ENCODE measurements at regions not wholly inside any gene's neighbourhood (a gene's known extent, or its start where the extent isn't known, plus 50 kb on each side); places are given as distances from the start of the nearest gene placed in this dataset.

- no peaks in the 10 kb centered on the region for H3K9me3 ChIP-seq (ENCODE audit: low read length)
- H2AFZ ChIP-seq (ENCODE audit: low read depth, low read length), result no peak overlapping the region
- H3K4me3 ChIP-seq (ENCODE audit: low read length), result no peak overlapping the region
- peaks cover 5% of the 10 kb centered on the region for H3K27me3 ChIP-seq (ENCODE audit: insufficient read depth, low read length)
- H3K36me3 ChIP-seq (ENCODE audit: insufficient read depth, low read length), result no peaks in the 10 kb centered on the region
- H3K4me1 ChIP-seq (ENCODE audit: insufficient read depth, low read length), result peaks cover 15% of the 10 kb centered on the region
Measured at GRCh38 chr3:194073926-194074325, 62.0 kb upstream of the HES1 start.

GRCh38 chr3:194075088-194075615 lies 60.8 kb upstream of the HES1 start:
- Histone ChIP-seq H3K36me3 (ENCODE audit: insufficient read depth, low read length) (no peaks in the 10 kb centered on the region), H3K4me1 (ENCODE audit: insufficient read depth, low read length) (peaks cover 26% of the 10 kb centered on the region), H3K4me3 (ENCODE audit: low read length) (no peak overlapping the region), H3K27me3 (ENCODE audit: insufficient read depth, low read length) (peaks cover 5% of the 10 kb centered on the region), H2AFZ (ENCODE audit: low read depth, low read length) (no peak overlapping the region), H3K9me3 (ENCODE audit: low read length) (no peaks in the 10 kb centered on the region)

DNA sequence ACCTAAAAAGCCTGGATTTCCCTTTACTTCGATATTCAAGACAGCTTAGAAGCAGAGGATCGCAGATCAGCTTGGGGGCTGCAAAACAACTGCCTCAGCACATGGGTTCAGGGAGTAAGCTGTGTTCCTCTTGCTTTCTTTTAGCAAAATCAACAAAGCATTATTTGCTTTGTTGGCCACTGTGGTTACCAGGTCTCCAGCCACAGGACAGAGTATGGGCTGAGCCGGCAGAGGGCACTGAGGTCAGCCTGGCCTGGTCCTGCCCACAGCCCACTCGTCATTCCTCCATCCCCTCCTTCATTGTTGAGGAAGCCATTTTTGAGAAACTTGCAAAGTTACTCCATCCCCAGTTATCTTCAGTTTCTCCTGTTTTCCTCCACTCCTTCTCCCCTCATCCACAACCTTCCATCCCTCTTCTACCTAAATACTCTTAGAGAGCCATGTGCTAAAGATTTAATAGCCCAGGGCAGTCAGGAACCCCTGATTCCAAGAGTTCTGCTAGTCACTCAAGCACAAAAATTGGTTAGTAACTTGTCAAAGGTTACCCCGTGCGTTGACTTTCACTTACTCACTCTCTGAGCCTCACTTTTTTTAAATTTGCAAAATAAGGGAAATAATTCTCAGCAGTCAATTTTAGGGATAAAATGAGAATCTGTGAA lies 60.0 kb upstream of the HES1 start:
- H2AFZ ChIP-seq (ENCODE audit: low read depth, low read length), result no peak overlapping the region
- H3K9me3 ChIP-seq (ENCODE audit: low read length), result no peaks in the 10 kb centered on the region
- peaks cover 27% of the 10 kb centered on the region for H3K4me1 ChIP-seq (ENCODE audit: insufficient read depth, low read length)
- H3K36me3 ChIP-seq (ENCODE audit: insufficient read depth, low read length), result no peaks in the 10 kb centered on the region
- peaks cover 11% of the 10 kb centered on the region for H3K27me3 ChIP-seq (ENCODE audit: insufficient read depth, low read length)
- H3K4me3 ChIP-seq (ENCODE audit: low read length), result no peak overlapping the region

DNA sequence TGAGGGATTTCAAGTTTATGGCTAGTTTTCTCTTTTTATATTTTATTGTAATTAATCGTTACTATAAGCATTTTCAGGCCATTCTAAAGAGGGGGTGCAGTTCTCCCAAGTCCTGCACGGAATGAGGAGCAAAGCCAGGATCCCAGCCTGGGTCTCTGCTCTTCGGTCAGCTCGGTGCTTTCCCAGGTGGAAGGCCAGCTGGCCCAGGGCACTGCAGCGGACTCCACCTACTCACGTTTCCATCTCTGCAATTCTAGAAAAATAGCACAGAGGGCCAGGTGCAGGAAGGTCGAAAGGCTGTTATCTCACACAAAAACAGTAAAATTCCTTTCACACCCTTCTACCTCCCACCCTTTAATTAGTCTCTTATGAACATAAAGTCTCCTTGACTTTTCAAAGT lies 59.5 kb upstream of the HES1 start:
- Histone ChIP-seq H3K9me3 (ENCODE audit: low read length) (no peaks in the 10 kb centered on the region), H3K27me3 (ENCODE audit: insufficient read depth, low read length) (peaks cover 11% of the 10 kb centered on the region), H3K4me1 (ENCODE audit: insufficient read depth, low read length) (peaks cover 25% of the 10 kb centered on the region), H3K4me3 (ENCODE audit: low read length) (no peak overlapping the region), H2AFZ (ENCODE audit: low read depth, low read length) (no peak overlapping the region), H3K36me3 (ENCODE audit: insufficient read depth, low read length) (no peaks in the 10 kb centered on the region)

GRCh38 chr3:194077602-194078001 lies 58.3 kb upstream of the HES1 start:
- H3K36me3 ChIP-seq (ENCODE audit: insufficient read depth, low read length), result no peaks in the 10 kb centered on the region
- H3K9me3 ChIP-seq (ENCODE audit: low read length), result no peaks in the 10 kb centered on the region
- no peak overlapping the region for H3K4me3 ChIP-seq (ENCODE audit: low read length)
- no peak overlapping the region for H2AFZ ChIP-seq (ENCODE audit: low read depth, low read length)
- H3K27me3 ChIP-seq (ENCODE audit: insufficient read depth, low read length), result peaks cover 15% of the 10 kb centered on the region
- peaks cover 24% of the 10 kb centered on the region for H3K4me1 ChIP-seq (ENCODE audit: insufficient read depth, low read length)

- no peaks in the 10 kb centered on the region for H3K36me3 ChIP-seq (ENCODE audit: insufficient read depth, low read length)
- H3K4me1 ChIP-seq (ENCODE audit: insufficient read depth, low read length), result peaks cover 24% of the 10 kb centered on the region
- H3K9me3 ChIP-seq (ENCODE audit: low read length), result no peaks in the 10 kb centered on the region
- H3K4me3 ChIP-seq (ENCODE audit: low read length), result no peak overlapping the region
- H3K27me3 ChIP-seq (ENCODE audit: insufficient read depth, low read length), result peaks cover 20% of the 10 kb centered on the region
- no peak overlapping the region for H2AFZ ChIP-seq (ENCODE audit: low read depth, low read length)
Measured at GRCh38 chr3:194078045-194078821, 57.7 kb upstream of the HES1 start.

DNA sequence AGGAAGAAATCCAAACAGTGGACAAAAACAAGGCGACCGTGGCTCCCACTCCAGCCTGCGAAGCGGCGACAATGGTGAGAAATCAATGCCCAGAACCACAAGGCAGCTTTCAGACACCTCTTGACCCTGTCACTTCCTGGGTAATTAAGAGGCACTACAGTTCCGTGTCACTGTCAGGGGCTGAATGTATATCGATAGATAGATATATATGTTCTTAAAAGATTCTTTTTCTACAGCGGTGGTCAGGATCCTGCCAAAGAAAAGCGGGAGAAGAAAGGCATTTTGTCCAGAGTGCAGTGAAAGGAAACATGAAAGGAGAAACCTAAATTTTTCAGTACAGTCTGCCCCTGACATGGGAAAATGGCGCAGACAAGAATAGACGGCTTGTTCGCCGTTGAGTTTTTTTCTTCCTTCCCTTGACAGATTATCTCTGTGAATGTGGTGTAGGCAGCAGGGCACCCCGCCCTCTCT lies 56.2 kb upstream of the HES1 start:
- H2AFZ ChIP-seq (ENCODE audit: low read depth, low read length), result no peak overlapping the region
- peak overlapping the region; percentile 25 for H3K4me3 ChIP-seq (ENCODE audit: low read length)
- H3K4me1 ChIP-seq (ENCODE audit: insufficient read depth, low read length), result peaks cover 24% of the 10 kb centered on the region
- no peaks in the 10 kb centered on the region for H3K9me3 ChIP-seq (ENCODE audit: low read length)
- H3K27me3 ChIP-seq (ENCODE audit: insufficient read depth, low read length), result peaks cover 21% of the 10 kb centered on the region
- no peaks in the 10 kb centered on the region for H3K36me3 ChIP-seq (ENCODE audit: insufficient read depth, low read length)

- peaks cover 21% of the 10 kb centered on the region for H3K27me3 ChIP-seq (ENCODE audit: insufficient read depth, low read length)
- H3K4me3 ChIP-seq (ENCODE audit: low read length), result no peak overlapping the region
- no peak overlapping the region for H2AFZ ChIP-seq (ENCODE audit: low read depth, low read length)
- H3K9me3 ChIP-seq (ENCODE audit: low read length), result no peaks in the 10 kb centered on the region
- H3K4me1 ChIP-seq (ENCODE audit: insufficient read depth, low read length), result peaks cover 24% of the 10 kb centered on the region
- no peaks in the 10 kb centered on the region for H3K36me3 ChIP-seq (ENCODE audit: insufficient read depth, low read length)
Measured at GRCh38 chr3:194080436-194080835, 55.5 kb upstream of the HES1 start.

GRCh38 chr3:194080913-194081800 lies 54.8 kb upstream of the HES1 start:
- Histone ChIP-seq H3K9me3 (ENCODE audit: low read length) (no peaks in the 10 kb centered on the region), H3K36me3 (ENCODE audit: insufficient read depth, low read length) (no peaks in the 10 kb centered on the region), H3K27me3 (ENCODE audit: insufficient read depth, low read length) (peaks cover 21% of the 10 kb centered on the region), H3K4me3 (ENCODE audit: low read length) (no peak overlapping the region), H3K4me1 (ENCODE audit: insufficient read depth, low read length) (peaks cover 18% of the 10 kb centered on the region), H2AFZ (ENCODE audit: low read depth, low read length) (no peak overlapping the region)

GRCh38 chr3:194081826-194082225 lies 54.1 kb upstream of the HES1 start:
- H3K27me3 ChIP-seq (ENCODE audit: insufficient read depth, low read length), result peaks cover 21% of the 10 kb centered on the region
- no peaks in the 10 kb centered on the region for H3K9me3 ChIP-seq (ENCODE audit: low read length)
- peaks cover 24% of the 10 kb centered on the region for H3K4me1 ChIP-seq (ENCODE audit: insufficient read depth, low read length)
- no peak overlapping the region for H3K4me3 ChIP-seq (ENCODE audit: low read length)
- no peaks in the 10 kb centered on the region for H3K36me3 ChIP-seq (ENCODE audit: insufficient read depth, low read length)
- no peak overlapping the region for H2AFZ ChIP-seq (ENCODE audit: low read depth, low read length)

DNA sequence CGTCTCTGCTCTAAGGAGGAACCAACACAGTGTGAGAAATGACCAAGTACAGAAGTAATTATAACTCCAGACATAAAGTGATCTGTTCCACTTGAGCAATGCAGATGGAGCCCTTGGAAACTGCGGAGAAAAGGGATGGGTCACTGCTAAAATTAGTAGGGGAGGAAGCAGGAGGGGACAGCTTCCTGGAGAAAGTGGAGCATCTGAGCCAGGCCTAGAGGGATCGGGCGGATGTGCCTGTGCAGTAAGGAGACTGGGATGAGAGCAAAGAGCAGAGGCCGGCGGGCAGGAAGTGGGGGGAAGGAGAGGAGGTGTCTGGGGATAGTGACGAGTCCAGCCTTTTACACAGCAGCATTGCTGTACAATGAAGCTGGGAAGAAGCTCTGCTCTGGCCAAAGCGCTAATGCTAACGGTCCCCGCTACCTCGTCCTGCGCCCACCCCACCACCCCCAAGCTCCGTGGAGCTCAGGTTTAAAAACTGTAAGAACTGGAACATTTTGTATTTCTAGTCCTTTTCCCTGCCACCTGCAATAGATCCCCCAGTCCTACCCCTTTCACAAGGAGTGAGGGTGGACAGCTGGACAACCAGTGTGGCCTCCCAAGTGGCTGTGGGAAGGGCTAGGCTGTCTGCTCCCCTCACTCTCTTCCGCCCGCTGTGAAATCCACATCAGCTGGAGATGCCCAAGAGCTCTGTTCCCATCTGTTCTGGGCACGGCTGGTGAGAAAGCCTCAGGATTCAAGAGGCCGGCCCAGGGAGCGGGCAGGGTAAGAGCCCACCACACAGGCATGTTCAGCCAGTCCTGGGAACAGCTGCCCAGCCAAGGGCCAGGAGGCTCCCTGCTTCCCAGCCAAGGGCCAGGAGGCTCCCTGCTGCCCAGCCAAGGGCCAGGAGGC lies 53.0 kb upstream of the HES1 start:
- Histone ChIP-seq H3K36me3 (ENCODE audit: insufficient read depth, low read length) (no peaks in the 10 kb centered on the region), H3K9me3 (ENCODE audit: low read length) (no peaks in the 10 kb centered on the region), H2AFZ (ENCODE audit: low read depth, low read length) (no peak overlapping the region), H3K4me1 (ENCODE audit: insufficient read depth, low read length) (peaks cover 32% of the 10 kb centered on the region), H3K27me3 (ENCODE audit: insufficient read depth, low read length) (peaks cover 22% of the 10 kb centered on the region), H3K4me3 (ENCODE audit: low read length) (no peak overlapping the region)

- Histone ChIP-seq H3K36me3 (ENCODE audit: insufficient read depth, low read length) (no peaks in the 10 kb centered on the region), H2AFZ (ENCODE audit: low read depth, low read length) (no peak overlapping the region), H3K9me3 (ENCODE audit: low read length) (no peaks in the 10 kb centered on the region), H3K4me1 (ENCODE audit: insufficient read depth, low read length) (peaks cover 32% of the 10 kb centered on the region), H3K27me3 (ENCODE audit: insufficient read depth, low read length) (peaks cover 23% of the 10 kb centered on the region), H3K4me3 (ENCODE audit: low read length) (no peak overlapping the region)
Measured at GRCh38 chr3:194083637-194084224, 52.2 kb upstream of the HES1 start.
